Ectodermal cell (in vitro differentiated cells): ENCODE measurements at regions not wholly inside any gene's neighbourhood (a gene's known extent, or its start where the extent isn't known, plus 50 kb on each side); places are given as distances from the start of the nearest gene placed in this dataset.

Source experiments
- H3K27ac ChIP-seq: 2 replicates; pipeline ENCODE4 v1.7.0; 2013; ENCODE audit warnings: mild to moderate bottlenecking, low read depth, low read length; ENCODE audit not compliant: insufficient read depth, poor library complexity, severe bottlenecking
- H3K27me3 ChIP-seq: 2 replicates; pipeline ENCODE4 v1.7.0; 2013; ENCODE audit warnings: mild to moderate bottlenecking, low read length; ENCODE audit not compliant: insufficient read depth, control insufficient read depth, poor library complexity, severe bottlenecking
- H3K36me3 ChIP-seq: one replicate; pipeline ENCODE4 v1.7.0; 2013; ENCODE audit warnings: low read length; ENCODE audit not compliant: control insufficient read depth, insufficient read depth
- H3K4me1 ChIP-seq: one replicate; pipeline ENCODE4 v1.7.0; 2013; ENCODE audit warnings: low read length; ENCODE audit not compliant: control insufficient read depth, insufficient read depth
- H3K4me3 ChIP-seq: 2 replicates; pipeline ENCODE4 v1.7.0; 2013; ENCODE audit warnings: low read depth, low read length, control low read depth; ENCODE audit not compliant: insufficient read depth
- H3K9me3 ChIP-seq: 2 replicates; pipeline ENCODE4 v1.7.0; 2013; ENCODE audit warnings: mild to moderate bottlenecking, low read length, moderate library complexity; ENCODE audit not compliant: control insufficient read depth
- WGBS, 2 experiments: methylation state at CpG; one replicate each; pipeline ENCODE4 v1.1.7; 2013; ENCODE audit warnings: missing lambda C conversion rate in 2 of 2; 5-methylcytosine and 5-hydroxymethylcytosine counted together

GRCh38 chr3:117109178-117109577 is 399.6 kb downstream of the TUSC7 start:
- H3K4me1 ChIP-seq, result peaks cover 6% of the 10 kb centered on the region
- no peaks in the 10 kb centered on the region for H3K27me3 ChIP-seq
- H3K36me3 ChIP-seq, result no peaks in the 10 kb centered on the region
- H3K9me3 ChIP-seq, result no peaks in the 10 kb centered on the region
- H3K27ac ChIP-seq, result no peak overlapping the region
- WGBS, 2 experiments, result 86 to 90% methylated on average over 6 of the region's 6 CpGs
- H3K4me3 ChIP-seq, result no peak overlapping the region

DNA sequence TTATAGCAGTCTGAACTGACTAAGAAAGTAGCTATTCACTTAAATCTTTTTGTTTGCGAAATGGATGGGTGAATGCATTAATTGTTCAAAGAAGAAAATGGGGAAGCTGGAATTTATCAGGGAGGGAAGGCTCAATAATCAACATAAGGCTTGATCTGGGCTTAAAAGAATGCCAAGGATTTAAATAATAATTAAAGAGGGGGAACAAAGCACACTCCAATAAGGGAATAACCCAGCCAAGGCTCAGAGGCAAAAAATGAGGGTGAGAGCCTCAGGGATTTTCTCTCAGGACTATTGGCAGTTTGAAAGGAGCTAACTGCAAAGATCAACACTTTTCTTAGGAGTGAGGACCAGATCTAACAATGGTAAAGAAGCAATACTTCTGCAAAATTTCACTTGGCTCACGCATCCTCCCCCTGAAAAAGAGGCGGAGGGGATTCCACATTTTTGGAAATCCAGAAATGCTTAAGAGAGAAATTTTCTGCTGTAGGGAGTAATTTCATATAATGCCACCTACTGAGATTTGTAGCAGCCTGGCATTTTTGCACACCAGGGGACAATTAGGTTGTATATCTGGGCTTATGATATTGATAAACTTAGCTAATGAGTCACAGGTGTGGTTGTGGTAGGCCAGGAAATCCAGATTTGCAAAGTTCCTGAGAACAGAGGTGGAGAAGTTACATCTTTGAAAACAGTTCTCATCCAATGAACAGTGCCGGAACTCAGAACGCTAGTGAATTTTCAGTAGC is 405.1 kb downstream of the TUSC7 start:
- Histone ChIP-seq H3K36me3 (no peaks in the 10 kb centered on the region), H3K9me3 (no peaks in the 10 kb centered on the region), H3K4me3 (no peak overlapping the region), H3K27me3 (no peaks in the 10 kb centered on the region), H3K27ac (no peak overlapping the region), H3K4me1 (peaks cover 14% of the 10 kb centered on the region)
- WGBS, 2 experiments, result 83 to 85% methylated on average over 5 of the region's 5 CpGs

- 94 to 95% methylated on average over 2 of the region's 2 CpGs for WGBS, 2 experiments
- Histone ChIP-seq H3K4me1 (peaks cover 14% of the 10 kb centered on the region), H3K9me3 (no peaks in the 10 kb centered on the region), H3K27me3 (no peaks in the 10 kb centered on the region), H3K4me3 (no peak overlapping the region), H3K27ac (no peak overlapping the region), H3K36me3 (no peaks in the 10 kb centered on the region)
Measured at GRCh38 chr3:117117188-117117936, 407.8 kb downstream of the TUSC7 start.

DNA sequence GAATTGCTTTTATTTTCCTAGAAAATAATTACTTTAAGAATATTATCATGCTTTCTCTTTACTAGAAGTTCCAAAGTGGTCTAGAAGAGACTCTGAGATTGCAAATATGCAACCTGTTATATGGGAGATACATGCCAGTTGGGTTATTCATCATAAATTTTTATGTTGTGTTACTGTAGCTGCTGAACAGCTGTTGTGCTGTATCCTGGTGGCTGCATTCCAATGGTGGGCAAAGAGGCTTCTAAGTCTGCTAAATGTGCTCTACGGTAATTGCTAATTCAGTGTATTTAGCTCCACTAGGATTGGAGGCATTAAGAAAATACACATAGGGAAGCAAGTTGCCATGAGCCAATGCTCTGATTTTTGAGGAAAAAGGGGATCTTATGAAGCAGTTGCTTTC is 409.0 kb downstream of the TUSC7 start:
- no peaks in the 10 kb centered on the region for H3K27me3 ChIP-seq
- peaks cover 16% of the 10 kb centered on the region for H3K4me1 ChIP-seq
- 89 to 100% methylated on average over 1 of the region's 1 CpG for WGBS, 2 experiments
- H3K9me3 ChIP-seq, result no peaks in the 10 kb centered on the region
- H3K4me3 ChIP-seq, result no peak overlapping the region
- H3K27ac ChIP-seq, result no peak overlapping the region
- no peaks in the 10 kb centered on the region for H3K36me3 ChIP-seq

- Histone ChIP-seq H3K4me1 (peaks cover 9% of the 10 kb centered on the region), H3K4me3 (no peak overlapping the region), H3K36me3 (no peaks in the 10 kb centered on the region), H3K27me3 (no peaks in the 10 kb centered on the region), H3K9me3 (no peaks in the 10 kb centered on the region), H3K27ac (no peak overlapping the region)
- WGBS, 2 experiments, result 91 to 96% methylated on average over 1 of the region's 1 CpG
Measured at GRCh38 chr3:117120014-117120413, 410.4 kb downstream of the TUSC7 start.

DNA sequence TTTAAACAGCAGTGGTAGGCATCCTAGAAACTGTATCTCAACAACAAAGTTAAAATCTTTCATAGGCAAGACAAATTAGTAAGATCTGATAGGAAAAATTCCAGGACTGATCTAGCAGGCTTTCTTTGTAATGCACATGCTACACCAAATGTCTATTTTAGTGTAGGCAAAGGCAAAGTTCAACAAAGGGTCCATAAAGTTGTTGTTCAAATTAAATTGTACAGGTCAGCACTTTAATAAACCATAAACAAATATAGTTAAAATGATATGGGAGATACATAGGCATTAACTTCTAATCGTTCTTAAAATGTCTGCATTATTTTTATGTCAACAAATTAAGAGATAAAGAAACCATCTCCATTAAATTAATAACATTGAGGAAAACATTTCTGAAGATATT is 413.0 kb downstream of the TUSC7 start:
- Histone ChIP-seq H3K27me3 (no peaks in the 10 kb centered on the region), H3K4me1 (peaks cover 3% of the 10 kb centered on the region), H3K9me3 (no peaks in the 10 kb centered on the region), H3K36me3 (no peaks in the 10 kb centered on the region), H3K27ac (no peak overlapping the region), H3K4me3 (no peak overlapping the region)
- 80% methylated on average over 1 of the region's 1 CpG; no CpG with 5 or more reads in 1 of the 2 experiments for WGBS, 2 experiments

DNA sequence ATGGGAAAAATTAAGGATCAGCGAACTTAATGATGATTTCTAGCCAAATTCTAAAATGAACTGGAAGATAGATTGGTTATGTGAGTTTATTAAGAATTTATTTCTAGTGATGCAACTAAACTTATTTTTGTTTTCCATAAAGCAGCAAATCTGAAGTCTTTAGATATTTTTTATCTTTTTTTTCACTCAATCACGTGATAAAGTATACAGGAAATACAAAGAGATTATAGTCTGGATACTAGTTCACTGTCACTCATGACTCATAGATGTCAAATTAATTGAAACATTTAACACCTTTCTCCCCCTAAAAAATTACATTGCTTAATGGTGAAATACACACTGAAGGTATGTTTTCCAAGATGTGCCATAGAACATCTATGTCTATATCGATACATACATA is 416.9 kb downstream of the TUSC7 start:
- Histone ChIP-seq H3K27ac (no peak overlapping the region), H3K27me3 (no peaks in the 10 kb centered on the region), H3K4me1 (peaks cover 3% of the 10 kb centered on the region)

DNA sequence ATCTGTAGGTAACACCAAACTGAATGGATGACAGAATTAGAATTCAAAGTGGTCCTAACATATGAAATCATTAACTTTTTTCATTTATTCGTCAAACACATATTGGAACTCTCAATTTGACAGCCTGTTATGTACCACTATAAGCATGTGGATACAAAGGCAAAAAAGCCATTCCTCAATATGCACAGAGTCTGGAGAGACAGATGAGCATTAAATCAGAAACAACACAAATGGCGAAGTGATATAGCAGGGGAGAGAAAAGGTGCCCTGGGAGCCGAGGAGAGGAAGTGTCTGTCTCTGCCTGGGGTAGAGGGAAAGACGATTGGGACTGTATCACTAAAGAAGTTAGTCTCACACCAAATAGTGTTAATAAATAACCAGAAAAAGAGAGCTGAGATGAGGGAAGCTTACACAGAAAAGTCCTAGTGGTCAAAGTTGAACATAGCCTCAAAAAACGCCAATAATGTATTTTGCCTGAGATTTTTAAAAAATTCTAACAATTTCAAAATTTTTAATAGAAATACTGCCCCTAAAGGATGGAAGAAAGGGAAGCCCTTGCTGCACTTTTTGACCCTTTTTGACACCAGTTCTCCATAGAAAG is 417.5 kb downstream of the TUSC7 start:
- Histone ChIP-seq H3K36me3 (no peaks in the 10 kb centered on the region), H3K27ac (no peak overlapping the region), H3K4me3 (no peak overlapping the region), H3K27me3 (no peaks in the 10 kb centered on the region), H3K4me1 (peaks cover 3% of the 10 kb centered on the region), H3K9me3 (no peaks in the 10 kb centered on the region)
- WGBS, 2 experiments, result 84 to 90% methylated on average over 4 to 5 of the region's 5 CpGs

More for the DNA sequence above, 416.9 kb downstream of the TUSC7 start:
- Histone ChIP-seq H3K4me3 (no peak overlapping the region), H3K36me3 (no peaks in the 10 kb centered on the region), H3K9me3 (no peaks in the 10 kb centered on the region)
- WGBS, 2 experiments, result 97 to 98% methylated on average over 2 of the region's 3 CpGs

DNA sequence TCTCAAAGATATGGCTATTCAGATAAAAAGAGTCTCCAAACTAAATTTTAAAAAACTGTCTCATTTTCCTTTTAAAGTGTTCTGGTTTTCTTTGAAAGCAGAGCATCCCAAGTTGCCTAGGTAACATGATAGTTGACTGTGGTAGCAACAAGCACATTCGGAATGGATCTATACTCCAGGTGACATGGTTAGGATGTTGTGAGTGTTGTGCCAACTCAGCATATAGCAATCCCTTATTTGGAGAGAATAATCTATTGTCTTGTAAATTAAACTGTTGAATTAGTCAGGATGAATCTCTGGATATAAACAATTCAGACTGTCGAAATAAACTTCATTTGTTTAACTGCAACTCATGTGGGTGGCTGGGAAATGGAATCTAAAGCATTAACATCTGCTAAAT is 418.6 kb downstream of the TUSC7 start:
- no peaks in the 10 kb centered on the region for H3K9me3 ChIP-seq
- 93 to 95% methylated on average over 2 of the region's 2 CpGs for WGBS, 2 experiments
- peaks cover 3% of the 10 kb centered on the region for H3K4me1 ChIP-seq
- no peak overlapping the region for H3K27ac ChIP-seq
- H3K27me3 ChIP-seq, result no peaks in the 10 kb centered on the region
- H3K4me3 ChIP-seq, result no peak overlapping the region
- H3K36me3 ChIP-seq, result no peaks in the 10 kb centered on the region

DNA sequence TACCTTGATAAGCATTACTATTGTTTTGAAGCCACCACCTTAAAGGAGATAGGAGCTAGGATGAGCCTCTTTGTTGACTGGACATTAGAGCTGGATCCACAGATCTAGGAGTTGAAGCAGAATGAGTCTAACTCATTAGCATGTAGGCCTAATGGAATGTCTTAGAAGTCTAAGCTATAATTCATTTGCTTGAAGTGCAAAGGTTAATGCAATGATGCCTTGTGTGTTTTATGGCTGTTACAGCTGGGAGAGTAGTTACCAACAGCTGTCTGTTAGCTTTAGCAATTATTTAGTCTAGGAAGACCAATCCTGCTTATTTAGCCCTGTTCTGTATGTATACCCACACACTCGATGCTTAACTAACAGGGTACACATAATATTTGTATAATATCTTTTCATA is 419.3 kb downstream of the TUSC7 start:
- no peak overlapping the region for H3K4me3 ChIP-seq
- H3K36me3 ChIP-seq, result no peaks in the 10 kb centered on the region
- WGBS, 2 experiments, result no CpG with 5 or more reads among the region's 1 CpG
- H3K27me3 ChIP-seq, result no peaks in the 10 kb centered on the region
- no peaks in the 10 kb centered on the region for H3K4me1 ChIP-seq
- H3K9me3 ChIP-seq, result no peaks in the 10 kb centered on the region
- no peak overlapping the region for H3K27ac ChIP-seq
